Psoas muscle (tissue), 7 donors: ENCODE measurements at regions not wholly inside any gene's neighbourhood (a gene's known extent, or its start where the extent isn't known, plus 50 kb on each side); places are given as distances from the start of the nearest gene placed in this dataset.

Experiments used
- ATAC-seq, 4 donors: fragments of 200-7000 bp; cut with Tn5 transposase; one replicate each; pipeline ENCODE4 v1.9.1; 2020; ENCODE audit warnings: moderate library complexity in 3 of 4, mild to moderate bottlenecking in 2 of 4
- DNase-seq, 2 donors: peaks; one replicate each; pipeline ENCODE4 v3.0.0-alpha.2; 2020
- H3K27ac ChIP-seq: fragments of 200-600 bp; one replicate; pipeline ENCODE4 v1.8.0; 2022
- H3K27me3 ChIP-seq, 3 donors: fragments of 200-600 bp in 1 of 3; one replicate each; pipeline versions ENCODE4 v1.6.1 to v1.8.0; 2013 to 2022; ENCODE audit warnings: low read length in 2 of 3, mild to moderate bottlenecking in 2 of 3, moderate library complexity in 1 of 3; ENCODE audit not compliant: insufficient read depth in 3 of 3
- H3K36me3 ChIP-seq, 2 donors: fragments of 200-600 bp in 1 of 2; one replicate each; pipeline versions ENCODE4 v1.6.1 to v1.8.0; 2013 to 2022; ENCODE audit warnings: low read depth in 1 of 2, mild to moderate bottlenecking in 1 of 2, moderate library complexity in 1 of 2; ENCODE audit not compliant: insufficient read depth in 1 of 2
- H3K4me1 ChIP-seq: fragments of 200-600 bp; one replicate; pipeline ENCODE4 v1.8.0; 2022
- H3K4me3 ChIP-seq: fragments of 200-600 bp; one replicate; pipeline ENCODE4 v1.8.0; 2022; ENCODE audit warnings: mild to moderate bottlenecking
- H3K9me3 ChIP-seq: fragments of 200-600 bp; one replicate; pipeline ENCODE4 v1.8.0; 2022
- CTCF ChIP-seq: fragments of 200-600 bp; IDR thresholded peaks from one replicate; pipeline ENCODE4 v1.8.0; 2022; ENCODE audit warnings: antibody characterized with exemption
- WGBS, 3 donors: extraction: QIAGEN DNeasy Blood & Tissue Kit; methylation state at CpG; one replicate each; pipeline versions ENCODE4 v1.1.6 to v1.1.7; 2013; 5-methylcytosine and 5-hydroxymethylcytosine counted together
- intact Hi-C, 2 donors: fragments of 100-400 bp; cut with DNase I; formaldehyde crosslinking; loops; one replicate each; pipeline versions ENCODE4 v1.11.0 to v1.14.2; 2022
- donor health status: healthy with polysubstance abuse.
- donor health status: DM: no; HTN: no; CAD: no; lungs with moderate emphysema.
- donor health status: Bipolar disorder and iron deficiency.
- donor health status: healthy.
- donor health status: DM: yes; HTN: yes; CAD: no.
- donor health status: DM: no; HTN: no; CAD: no.
- donor health status: DM: yes; HTN: yes; CAD: no.

GRCh38 chr2:176789751-176790150, 422.8 kb upstream of the HNRNPA3 start:
- 48 to 61% (median 50%) methylated on average over 1 of the region's 1 CpG for WGBS, 3 donors
- H3K4me3 ChIP-seq: no peak overlapping the region
- H3K36me3 ChIP-seq: no peaks in the 10 kb centered on the region
- H3K4me1 ChIP-seq: peaks cover 17% of the 10 kb centered on the region
- peaks cover 0 to 2% (median 0%) of the 10 kb centered on the region in 3 donors for H3K27me3 ChIP-seq
- DNase-seq: no peak
- no peak for ATAC-seq
- TF ChIP-seq CTCF: no peak
- H3K9me3 ChIP-seq: no peaks in the 10 kb centered on the region
- intact Hi-C loops: no loop called here
- no peak overlapping the region for H3K27ac ChIP-seq

GRCh38 chr2:176790468-176790867, 422.1 kb upstream of the HNRNPA3 start:
- Histone ChIP-seq H3K27ac (no peak overlapping the region), H3K27me3 (peaks cover 0 to 2% (median 0%) of the 10 kb centered on the region in 3 donors), H3K4me3 (no peak overlapping the region), H3K36me3 (no peaks in the 10 kb centered on the region), H3K4me1 (peaks cover 11% of the 10 kb centered on the region), H3K9me3 (no peaks in the 10 kb centered on the region)
- no peak for TF ChIP-seq CTCF
- no peak for DNase-seq
- ATAC-seq: no peak
- 84 to 92% (median 88%) methylated on average over 3 of the region's 3 CpGs for WGBS, 3 donors
- intact Hi-C loops: no loop called here

GRCh38 chr2:176793792-176794191, 418.8 kb upstream of the HNRNPA3 start:
- Histone ChIP-seq H3K36me3 (no peaks in the 10 kb centered on the region), H3K27me3 (peaks cover 0 to 2% (median 0%) of the 10 kb centered on the region in 3 donors), H3K27ac (no peak overlapping the region), H3K9me3 (no peaks in the 10 kb centered on the region), H3K4me3 (no peak overlapping the region), H3K4me1 (peaks cover 10% of the 10 kb centered on the region)
- intact Hi-C loops: no loop called here
- no peak for TF ChIP-seq CTCF
- ATAC-seq (no peak), DNase-seq (no peak)
- 42 to 51% (median 48%) methylated on average over 6 of the region's 6 CpGs for WGBS, 3 donors

GRCh38 chr2:176794392-176794791, 418.2 kb upstream of the HNRNPA3 start:
- DNase-seq: no peak
- 84 to 91% (median 86%) methylated on average over 1 of the region's 1 CpG for WGBS, 3 donors

More at GRCh38 chr2:176794392-176794791, 418.2 kb upstream of the HNRNPA3 start:
- no peak for ATAC-seq
- H3K27me3 ChIP-seq: peaks cover 0 to 2% (median 0%) of the 10 kb centered on the region in 3 donors
- no peaks in the 10 kb centered on the region for H3K9me3 ChIP-seq
- H3K27ac ChIP-seq: no peak overlapping the region
- TF ChIP-seq CTCF: no peak
- H3K4me3 ChIP-seq: no peak overlapping the region
- H3K4me1 ChIP-seq: peaks cover 10% of the 10 kb centered on the region
- H3K36me3 ChIP-seq: no peaks in the 10 kb centered on the region
- intact Hi-C loops: no loop called here
